Stimulated activated naive CD8-positive, alpha-beta T cell treated with anti-CD3 and anti-CD28 coated beads, Interleukin-15, amount 100 ng/mL, for 72 hours (primary cell): ENCODE measurements at regions not wholly inside any gene's neighbourhood (a gene's known extent, or its start where the extent isn't known, plus 50 kb on each side); places are given as distances from the start of the nearest gene placed in this dataset.

Experiments
- ATAC-seq: fragments of 150-1000 bp; cut with Tn5 transposase; 2 replicates; pipeline ENCODE4 v1.10.0; 2021; ENCODE audit warnings: mild to moderate bottlenecking, moderate library complexity
- DNase-seq, 2 donors: peaks; one replicate each; pipeline ENCODE4 v3.0.0; 2021 to 2022
- H3K27ac Mint-ChIP-seq, 2 donors: one replicate each; pipeline ENCODE4 v1.8.0; 2022; ENCODE audit warnings: mild to moderate bottlenecking in 2 of 2, mixed read lengths in 2 of 2, moderate library complexity in 2 of 2
- H3K27me3 Mint-ChIP-seq: one replicate; pipeline ENCODE4 v1.8.0; 2022; ENCODE audit warnings: mixed read lengths
- H3K4me1 Mint-ChIP-seq: one replicate; pipeline ENCODE4 v1.8.0; 2022; ENCODE audit warnings: mild to moderate bottlenecking, mixed read lengths
- H3K4me3 Mint-ChIP-seq, 2 donors: one replicate each; pipeline ENCODE4 v1.8.0; 2022; ENCODE audit warnings: mild to moderate bottlenecking in 2 of 2, mixed read lengths in 2 of 2, moderate library complexity in 1 of 2
- H3K9me3 Mint-ChIP-seq, 2 donors: one replicate each; pipeline ENCODE4 v1.8.0; 2022; ENCODE audit warnings: mixed read lengths in 2 of 2

GRCh38 chr2:9755638-9756037 is 87.6 kb upstream of the TAF1B start:
- Mint-ChIP-seq H3K9me3 (no peaks in the 10 kb centered on the region), H3K4me1 (peaks cover 66% of the 10 kb centered on the region), H3K4me3 (no peak overlapping the region), H3K27me3 (peaks cover 81% of the 10 kb centered on the region), H3K27ac (no peak overlapping the region)
- no peak for DNase-seq
- ATAC-seq: no peak

- peaks cover 83% of the 10 kb centered on the region for H3K27me3 Mint-ChIP-seq
- no peaks in the 10 kb centered on the region for H3K9me3 Mint-ChIP-seq
- DNase-seq (no peak), ATAC-seq (no peak)
- no peak overlapping the region for H3K27ac Mint-ChIP-seq
- peaks cover 62% of the 10 kb centered on the region for H3K4me1 Mint-ChIP-seq
- H3K4me3 Mint-ChIP-seq: no peak overlapping the region
Measured at GRCh38 chr2:9756692-9757250, 86.5 kb upstream of the TAF1B start.

GRCh38 chr2:9757501-9758264 is 85.6 kb upstream of the TAF1B start:
- peak overlapping the region in 1 of 2 donors; percentile 62 for H3K4me3 Mint-ChIP-seq
- peaks cover 74% of the 10 kb centered on the region for H3K27me3 Mint-ChIP-seq
- DNase-seq (no peak), ATAC-seq (no peak)
- no peaks in the 10 kb centered on the region for H3K9me3 Mint-ChIP-seq
- H3K27ac Mint-ChIP-seq: no peak overlapping the region
- peaks cover 53% of the 10 kb centered on the region for H3K4me1 Mint-ChIP-seq

GRCh38 chr2:9758741-9759140 is 84.5 kb upstream of the TAF1B start:
- Mint-ChIP-seq H3K27me3 (peaks cover 64% of the 10 kb centered on the region), H3K9me3 (no peaks in the 10 kb centered on the region), H3K27ac (no peak overlapping the region), H3K4me3 (no peak overlapping the region), H3K4me1 (peaks cover 43% of the 10 kb centered on the region)
- ATAC-seq (no peak), DNase-seq (no peak)

- no peak overlapping the region for H3K4me3 Mint-ChIP-seq
- H3K27me3 Mint-ChIP-seq: peaks cover 48% of the 10 kb centered on the region
- no peak for DNase-seq
- H3K27ac Mint-ChIP-seq: peak overlapping the region in 1 of 2 donors; percentile 27
- ATAC-seq: no peak
- peaks cover 43% of the 10 kb centered on the region for H3K4me1 Mint-ChIP-seq
- no peaks in the 10 kb centered on the region for H3K9me3 Mint-ChIP-seq
Measured at GRCh38 chr2:9760069-9760901, 83.0 kb upstream of the TAF1B start.

GRCh38 chr2:9760902-9761228 is 82.4 kb upstream of the TAF1B start:
- Mint-ChIP-seq H3K4me3 (no peak overlapping the region), H3K4me1 (peaks cover 41% of the 10 kb centered on the region), H3K27me3 (peaks cover 42% of the 10 kb centered on the region), H3K9me3 (no peaks in the 10 kb centered on the region), H3K27ac (peak overlapping the region in 1 of 2 donors; percentile 9)
- DNase-seq (no peak), ATAC-seq (no peak)

- Mint-ChIP-seq H3K4me3 (no peak overlapping the region), H3K27ac (no peak overlapping the region), H3K9me3 (no peaks in the 10 kb centered on the region), H3K4me1 (peaks cover 41% of the 10 kb centered on the region), H3K27me3 (peaks cover 35% of the 10 kb centered on the region)
- DNase-seq: no peak
- no peak for ATAC-seq
Measured at GRCh38 chr2:9761577-9761976, 81.7 kb upstream of the TAF1B start.

- H3K27me3 Mint-ChIP-seq: peaks cover 29% of the 10 kb centered on the region
Measured at GRCh38 chr2:9762164-9762563, 81.1 kb upstream of the TAF1B start.

GRCh38 chr2:9762941-9763340 is 80.3 kb upstream of the TAF1B start:
- H3K9me3 Mint-ChIP-seq: no peaks in the 10 kb centered on the region
- no peak overlapping the region for H3K27ac Mint-ChIP-seq
- H3K27me3 Mint-ChIP-seq: peaks cover 25% of the 10 kb centered on the region
- H3K4me3 Mint-ChIP-seq: no peak overlapping the region
- ATAC-seq (no peak), DNase-seq (no peak)
- peaks cover 34% of the 10 kb centered on the region for H3K4me1 Mint-ChIP-seq

More at GRCh38 chr2:9762164-9762563, 81.1 kb upstream of the TAF1B start:
- Mint-ChIP-seq H3K4me3 (no peak overlapping the region), H3K4me1 (peaks cover 39% of the 10 kb centered on the region), H3K27ac (no peak overlapping the region), H3K9me3 (no peaks in the 10 kb centered on the region)
- DNase-seq (no peak), ATAC-seq (no peak)

- ATAC-seq (no peak), DNase-seq (no peak)
- Mint-ChIP-seq H3K9me3 (no peaks in the 10 kb centered on the region), H3K4me3 (no peak overlapping the region), H3K27ac (no peak overlapping the region), H3K27me3 (peaks cover 25% of the 10 kb centered on the region), H3K4me1 (peaks cover 30% of the 10 kb centered on the region)
Measured at GRCh38 chr2:9763356-9764152, 79.7 kb upstream of the TAF1B start.

- Mint-ChIP-seq H3K4me1 (peaks cover 36% of the 10 kb centered on the region), H3K27ac (no peak overlapping the region)
- ATAC-seq: no peak
Measured at GRCh38 chr2:9764153-9764778, 79.0 kb upstream of the TAF1B start.

GRCh38 chr2:9765611-9766531 is 77.4 kb upstream of the TAF1B start:
- Mint-ChIP-seq H3K27me3 (peaks cover 25% of the 10 kb centered on the region), H3K27ac (no peak overlapping the region), H3K4me1 (peaks cover 43% of the 10 kb centered on the region), H3K4me3 (no peak overlapping the region), H3K9me3 (no peaks in the 10 kb centered on the region)
- no peak for ATAC-seq
- no peak for DNase-seq

More at GRCh38 chr2:9764153-9764778, 79.0 kb upstream of the TAF1B start:
- no peaks in the 10 kb centered on the region for H3K9me3 Mint-ChIP-seq
- H3K27me3 Mint-ChIP-seq: peaks cover 25% of the 10 kb centered on the region
- H3K4me3 Mint-ChIP-seq: no peak overlapping the region
- no peak for DNase-seq

GRCh38 chr2:9767656-9768281 is 75.5 kb upstream of the TAF1B start:
- no peak overlapping the region for H3K27ac Mint-ChIP-seq
- no peaks in the 10 kb centered on the region for H3K9me3 Mint-ChIP-seq
- no peak overlapping the region for H3K4me3 Mint-ChIP-seq
- ATAC-seq (no peak), DNase-seq (no peak)
- peaks cover 21% of the 10 kb centered on the region for H3K27me3 Mint-ChIP-seq
- H3K4me1 Mint-ChIP-seq: peaks cover 40% of the 10 kb centered on the region

GRCh38 chr2:9768388-9768787 is 74.9 kb upstream of the TAF1B start:
- Mint-ChIP-seq H3K27me3 (peaks cover 21% of the 10 kb centered on the region), H3K4me3 (no peak overlapping the region), H3K9me3 (no peaks in the 10 kb centered on the region), H3K4me1 (peaks cover 40% of the 10 kb centered on the region), H3K27ac (no peak overlapping the region)
- DNase-seq (no peak), ATAC-seq (no peak)
